ENCODE measurements at regions not wholly inside any gene's neighbourhood (a gene's known extent, or its start where the extent isn't known, plus 50 kb on each side); places are given as distances from the start of the nearest gene placed in this dataset.

- TF ChIP-seq CTCF (conservative IDR thresholded peaks at IDR 0.05; ENCODE audit: low read depth, low read length): no peak
- TF ChIP-seq EZH2 (IDR thresholded peaks at IDR 0.05; ENCODE audit: low read length, unreplicated experiment): no peak
- TF ChIP-seq EZH2phosphoT487 (IDR thresholded peaks at IDR 0.05; ENCODE audit: borderline replicate concordance, low read length): no peak
These were observed 1004.9 kb upstream of the ADGRB3 start for GRCh38 chr6:67630146-67630545.
